ENCODE measurements at regions not wholly inside any gene's neighbourhood (a gene's known extent, or its start where the extent isn't known, plus 50 kb on each side); places are given as distances from the start of the nearest gene placed in this dataset.

DNA sequence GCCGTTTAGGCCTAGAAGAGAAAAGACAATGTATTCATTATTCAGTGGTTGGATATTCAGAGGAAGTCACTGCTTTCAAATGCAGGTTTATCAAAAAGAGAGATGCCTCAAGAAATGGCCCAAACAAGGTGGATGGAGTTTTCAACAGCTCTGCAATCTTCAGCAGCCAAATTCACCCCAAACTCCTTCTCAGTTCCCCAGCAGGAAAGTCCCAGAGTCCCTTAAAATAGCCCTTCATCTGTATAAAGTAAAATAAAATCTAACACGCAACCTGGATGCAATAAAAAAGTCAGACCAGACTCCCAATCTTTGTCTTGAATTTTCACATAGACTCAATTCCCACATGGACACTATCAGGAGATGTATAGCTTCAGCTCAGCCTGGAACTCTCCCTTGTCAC is 101.6 kb upstream of the SPATA12 start:
- Histone ChIP-seq H3K36me3 (replicated peaks in 1 of 2; ENCODE audit: control insufficient read depth in 1 of 2, insufficient read depth in 2 of 2, low read length in 2 of 2) (no peaks in the 10 kb centered on the region), H3K4me2 (replicated peaks; ENCODE audit: extremely low read depth, low read length, poor library complexity, severe bottlenecking) (no peak overlapping the region), H3K4me1 (ENCODE audit: control insufficient read depth in 1 of 2, insufficient read depth in 2 of 2, low read length in 2 of 2) (no peaks in the 10 kb centered on the region), H3K4me3 (replicated peaks in 1 of 3; ENCODE audit: low read depth in 2 of 3, low read length in 3 of 3) (no peak overlapping the region), H3K9me3 (replicated peaks in 1 of 2; ENCODE audit: control insufficient read depth in 1 of 2, insufficient read depth in 1 of 2, low read length in 2 of 2) (no peaks in the 10 kb centered on the region), H2AFZ (ENCODE audit: insufficient read depth, low read depth, low read length, poor library complexity, severe bottlenecking) (no peak overlapping the region), H4K20me1 (ENCODE audit: insufficient read depth, low read length) (no peaks in the 10 kb centered on the region), H3K27me3 (ENCODE audit: control insufficient read depth in 2 of 2, insufficient read depth in 2 of 2, low read length in 2 of 2) (no peaks in the 10 kb centered on the region), H3K27ac (ENCODE audit: low read depth in 1 of 2, low read length in 2 of 2) (no peak overlapping the region), H3K9ac (ENCODE audit: insufficient read depth, low read length, poor library complexity, severe bottlenecking) (no peak overlapping the region), H3K79me2 (ENCODE audit: insufficient read depth, low read length) (no peaks in the 10 kb centered on the region)
- Mint-ChIP-seq H3K4me3 (no peak overlapping the region), H3K27ac (no peak overlapping the region), H3K9me3 (no peaks in the 10 kb centered on the region), H3K27me3 (ENCODE audit: low read depth in 3 of 3) (peaks cover 0 to 6% (median 2%) of the 10 kb centered on the region in 3 donors), H3K4me1 (no peaks in the 10 kb centered on the region), H3K36me3 (no peaks in the 10 kb centered on the region)
- TF ChIP-seq, protein P1, sequence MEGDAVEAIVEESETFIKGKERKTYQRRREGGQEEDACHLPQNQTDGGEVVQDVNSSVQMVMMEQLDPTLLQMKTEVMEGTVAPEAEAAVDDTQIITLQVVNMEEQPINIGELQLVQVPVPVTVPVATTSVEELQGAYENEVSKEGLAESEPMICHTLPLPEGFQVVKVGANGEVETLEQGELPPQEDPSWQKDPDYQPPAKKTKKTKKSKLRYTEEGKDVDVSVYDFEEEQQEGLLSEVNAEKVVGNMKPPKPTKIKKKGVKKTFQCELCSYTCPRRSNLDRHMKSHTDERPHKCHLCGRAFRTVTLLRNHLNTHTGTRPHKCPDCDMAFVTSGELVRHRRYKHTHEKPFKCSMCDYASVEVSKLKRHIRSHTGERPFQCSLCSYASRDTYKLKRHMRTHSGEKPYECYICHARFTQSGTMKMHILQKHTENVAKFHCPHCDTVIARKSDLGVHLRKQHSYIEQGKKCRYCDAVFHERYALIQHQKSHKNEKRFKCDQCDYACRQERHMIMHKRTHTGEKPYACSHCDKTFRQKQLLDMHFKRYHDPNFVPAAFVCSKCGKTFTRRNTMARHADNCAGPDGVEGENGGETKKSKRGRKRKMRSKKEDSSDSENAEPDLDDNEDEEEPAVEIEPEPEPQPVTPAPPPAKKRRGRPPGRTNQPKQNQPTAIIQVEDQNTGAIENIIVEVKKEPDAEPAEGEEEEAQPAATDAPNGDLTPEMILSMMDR (IDR thresholded peaks at IDR 0.05): no peak
- WGBS (ENCODE audit: insufficient coverage): 100% methylated on average over 2 of the region's 2 CpGs
- DNase-seq: no peak
- intact Hi-C loops (cut with micrococcal nuclease): no loop called here

DNA sequence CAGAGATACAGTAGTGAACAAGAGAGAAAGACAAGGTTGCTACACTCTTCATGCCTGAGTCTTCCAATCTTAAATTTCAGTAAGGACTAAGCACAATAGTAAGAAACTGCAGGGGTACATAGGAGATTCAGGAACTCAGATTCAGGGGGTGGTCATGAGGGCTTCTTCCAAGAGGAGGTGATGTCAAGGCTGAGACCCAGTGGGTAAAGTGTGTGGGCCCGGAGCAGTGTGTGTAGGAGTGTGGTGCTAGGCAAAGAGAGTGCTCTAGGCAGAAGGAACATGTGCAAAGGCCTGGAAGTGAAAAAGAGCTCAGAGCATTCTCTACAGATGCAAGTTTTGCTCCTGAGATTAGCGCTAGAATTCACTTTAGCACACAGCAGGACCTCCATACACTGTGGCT is 102.9 kb upstream of the SPATA12 start:
- Histone ChIP-seq H3K4me1 (ENCODE audit: control insufficient read depth in 1 of 2, insufficient read depth in 2 of 2, low read length in 2 of 2) (no peaks in the 10 kb centered on the region), H3K9me3 (replicated peaks in 1 of 2; ENCODE audit: control insufficient read depth in 1 of 2, insufficient read depth in 1 of 2, low read length in 2 of 2) (no peaks in the 10 kb centered on the region), H3K36me3 (replicated peaks in 1 of 2; ENCODE audit: control insufficient read depth in 1 of 2, insufficient read depth in 2 of 2, low read length in 2 of 2) (no peaks in the 10 kb centered on the region), H3K4me3 (replicated peaks in 1 of 3; ENCODE audit: low read depth in 2 of 3, low read length in 3 of 3) (no peak overlapping the region), H3K4me2 (replicated peaks; ENCODE audit: extremely low read depth, low read length, poor library complexity, severe bottlenecking) (no peak overlapping the region), H4K20me1 (ENCODE audit: insufficient read depth, low read length) (no peaks in the 10 kb centered on the region), H3K9ac (ENCODE audit: insufficient read depth, low read length, poor library complexity, severe bottlenecking) (no peak overlapping the region), H3K79me2 (ENCODE audit: insufficient read depth, low read length) (no peaks in the 10 kb centered on the region), H2AFZ (ENCODE audit: insufficient read depth, low read depth, low read length, poor library complexity, severe bottlenecking) (no peak overlapping the region), H3K27me3 (ENCODE audit: control insufficient read depth in 2 of 2, insufficient read depth in 2 of 2, low read length in 2 of 2) (no peaks in the 10 kb centered on the region), H3K27ac (ENCODE audit: low read depth in 1 of 2, low read length in 2 of 2) (no peak overlapping the region)
- no peaks in the 10 kb centered on the region for H3K9me3 Mint-ChIP-seq
- no peak overlapping the region for H3K4me3 Mint-ChIP-seq
- WGBS (ENCODE audit: insufficient coverage): 100% methylated on average over 1 of the region's 2 CpGs
- intact Hi-C loops (cut with micrococcal nuclease): no loop called here
- H3K27ac Mint-ChIP-seq: no peak overlapping the region
- H3K36me3 Mint-ChIP-seq: no peaks in the 10 kb centered on the region
- H3K27me3 Mint-ChIP-seq (ENCODE audit: low read depth in 3 of 3): peaks cover 0 to 6% (median 2%) of the 10 kb centered on the region in 3 donors
- no peak for DNase-seq
- TF ChIP-seq, protein P1 (IDR thresholded peaks at IDR 0.05): no peak
- H3K4me1 Mint-ChIP-seq: no peaks in the 10 kb centered on the region
